GM21576 (cell line): ENCODE measurements at regions not wholly inside any gene's neighbourhood (a gene's known extent, or its start where the extent isn't known, plus 50 kb on each side); places are given as distances from the start of the nearest gene placed in this dataset.
A peak's percentile ranks its signal among the peaks of the same experiment; 100 is the strongest.
"Not testable (repeated sequence)": the region's sequence is repeated elsewhere in the genome, so short reads cannot be mapped to it uniquely, and the experiment has no call there.

Experiments used
- ATAC-seq: cut with Tn5 transposase; IDR thresholded peaks from one replicate; pipeline ENCODE4 v1.9.1; 2021; ENCODE audit warnings: mild to moderate bottlenecking, moderate library complexity; ENCODE audit not compliant: unreplicated experiment

DNA sequence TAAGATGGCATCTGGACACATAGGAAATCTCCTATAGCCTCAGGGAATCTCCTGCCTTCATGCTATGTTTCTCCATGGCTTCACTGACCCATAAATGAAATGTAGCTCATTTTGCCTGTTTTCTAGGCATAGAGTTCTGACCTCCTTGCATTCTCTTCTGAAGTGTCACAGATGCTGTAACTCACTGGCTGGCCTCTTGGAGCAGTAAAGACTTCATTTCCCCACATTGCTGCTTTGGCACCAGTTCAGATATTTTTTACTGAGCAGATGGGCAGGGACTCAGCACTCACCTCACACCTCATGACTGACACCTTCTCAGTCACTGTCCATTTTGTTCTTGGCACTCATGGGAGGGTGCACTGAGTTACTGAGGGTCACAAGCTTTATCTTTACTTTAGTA lies 286.7 kb upstream of the TGFBR2 start:
- ATAC-seq, result peak; percentile 67

DNA sequence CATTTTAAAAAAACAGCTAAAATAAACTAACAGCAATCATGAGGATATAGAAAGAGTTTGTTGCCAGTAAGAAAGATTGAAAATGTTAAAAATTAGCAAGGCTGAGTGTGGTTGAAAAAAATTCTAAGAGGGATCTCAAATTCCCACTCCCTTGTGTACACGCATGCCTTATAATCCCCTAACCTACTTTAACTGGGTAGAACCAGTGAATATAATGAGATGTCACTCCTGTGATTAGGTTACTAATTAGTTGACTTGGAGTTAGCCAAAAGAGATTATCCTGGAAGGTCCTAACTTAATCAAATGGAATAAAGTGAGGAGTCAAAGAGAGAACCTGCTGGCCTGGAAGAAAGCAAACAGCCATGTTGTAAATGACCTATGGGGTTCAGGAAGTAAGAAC lies 286.0 kb upstream of the TGFBR2 start:
- no peak for ATAC-seq

DNA sequence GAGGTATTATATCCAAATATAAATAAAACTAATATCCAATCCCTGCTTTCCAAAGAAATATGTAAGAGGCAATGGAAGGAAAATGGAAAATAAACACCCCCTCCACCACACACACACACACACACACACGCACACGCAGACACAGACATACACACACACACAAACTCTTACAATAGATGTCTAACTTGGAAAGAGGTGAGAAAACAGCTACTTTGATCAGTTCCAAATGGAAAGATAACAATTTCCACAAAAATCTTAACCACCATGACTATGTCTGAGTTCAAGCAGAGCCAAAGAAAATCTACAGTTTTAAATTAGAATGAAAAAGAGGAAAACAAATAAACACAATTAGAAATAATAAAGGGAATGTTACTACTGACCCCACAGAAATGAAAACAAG lies 285.3 kb upstream of the TGFBR2 start:
- no peak for ATAC-seq

DNA sequence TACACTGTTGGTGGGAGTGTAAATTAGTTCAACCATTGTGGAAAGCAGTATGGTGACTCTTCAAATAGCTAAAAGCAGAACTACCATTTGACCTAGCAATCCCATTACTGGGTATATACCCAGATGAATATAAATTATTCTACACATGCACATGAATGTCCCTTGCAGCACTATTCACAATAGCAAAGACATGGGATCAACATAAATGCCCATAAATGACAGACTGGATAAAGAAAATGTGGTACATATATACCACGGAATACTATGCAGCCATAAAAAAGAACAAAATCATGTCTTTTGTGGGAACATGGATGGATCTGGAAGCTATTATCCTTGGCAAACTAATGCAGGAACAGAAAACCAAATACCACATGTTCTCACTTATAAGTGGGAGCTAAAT lies 282.8 kb upstream of the TGFBR2 start:
- ATAC-seq, result not testable (repeated sequence)

DNA sequence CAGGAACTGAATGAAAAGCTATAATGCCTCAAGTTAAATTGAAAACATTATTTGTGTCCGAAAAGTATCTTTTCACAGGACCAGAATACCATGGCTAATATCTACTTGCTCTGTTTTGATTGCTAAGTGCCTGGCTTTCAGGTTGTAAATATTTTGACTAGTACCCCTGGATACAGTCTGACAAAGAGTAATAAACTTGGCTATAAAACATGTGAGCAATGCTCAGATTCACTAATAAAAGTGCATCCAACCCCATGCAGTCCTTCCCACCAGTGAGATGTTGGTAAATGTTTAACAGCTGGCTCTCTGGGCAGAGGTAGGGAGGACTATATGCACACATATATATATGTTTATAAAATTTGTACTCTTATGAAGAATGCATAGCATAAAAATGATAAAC lies 281.8 kb upstream of the TGFBR2 start:
- no peak for ATAC-seq

DNA sequence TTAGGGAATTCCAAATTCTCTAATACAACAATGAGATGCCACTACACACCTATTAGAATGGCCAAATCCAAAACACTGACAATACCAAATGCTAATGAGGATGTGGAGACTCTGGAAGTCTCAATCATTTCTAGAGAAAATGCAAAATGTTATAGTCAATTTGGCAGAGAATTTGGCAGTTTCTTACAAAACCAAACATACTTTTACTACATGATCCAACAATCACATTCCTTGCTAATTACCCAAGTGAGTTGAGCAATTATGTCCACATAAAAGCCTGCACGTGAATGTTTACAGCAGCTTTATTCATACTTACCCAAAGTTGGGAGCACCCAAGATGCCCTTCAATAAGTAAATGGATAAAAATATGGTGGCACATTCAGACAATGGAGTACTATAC lies 278.4 kb upstream of the TGFBR2 start:
- ATAC-seq, result not testable (repeated sequence)

DNA sequence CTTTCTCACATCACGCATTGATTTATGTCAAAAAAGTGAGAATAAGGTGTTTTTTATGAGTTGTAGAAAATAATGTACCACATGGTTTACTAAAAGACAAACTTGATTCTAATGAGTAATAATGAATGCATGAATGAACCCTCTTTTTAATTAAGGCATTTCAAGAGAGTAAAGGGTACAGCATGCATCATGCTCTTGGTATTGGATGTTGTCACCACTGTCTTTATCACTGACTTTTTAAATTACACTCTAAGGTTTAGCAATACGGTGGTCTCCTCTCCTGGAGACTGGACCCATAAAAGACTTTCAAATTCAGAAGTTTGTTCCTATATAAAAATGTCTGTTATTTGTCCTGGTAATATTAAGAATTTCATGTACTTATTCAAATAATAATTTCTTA lies 277.5 kb upstream of the TGFBR2 start:
- ATAC-seq, result not testable (repeated sequence)

DNA sequence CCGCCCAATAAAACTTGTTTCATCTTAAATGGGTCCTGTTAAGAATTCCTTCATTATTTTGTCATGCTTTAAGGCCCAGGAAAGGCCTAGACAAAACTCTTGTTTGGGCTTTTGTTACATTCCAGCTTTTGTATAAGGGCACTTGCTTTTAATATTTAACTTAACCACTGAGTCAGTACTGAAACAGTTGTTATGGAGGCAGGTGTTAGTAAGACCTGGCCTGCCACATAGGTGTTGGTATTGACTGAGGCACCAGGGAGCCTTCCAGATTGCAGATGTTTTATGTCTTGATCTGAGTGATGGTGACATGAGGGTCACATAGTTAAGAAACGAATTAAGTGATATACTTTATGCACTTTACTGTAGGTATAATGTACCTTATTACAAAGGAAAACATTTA lies 274.9 kb upstream of the TGFBR2 start:
- no peak for ATAC-seq

DNA sequence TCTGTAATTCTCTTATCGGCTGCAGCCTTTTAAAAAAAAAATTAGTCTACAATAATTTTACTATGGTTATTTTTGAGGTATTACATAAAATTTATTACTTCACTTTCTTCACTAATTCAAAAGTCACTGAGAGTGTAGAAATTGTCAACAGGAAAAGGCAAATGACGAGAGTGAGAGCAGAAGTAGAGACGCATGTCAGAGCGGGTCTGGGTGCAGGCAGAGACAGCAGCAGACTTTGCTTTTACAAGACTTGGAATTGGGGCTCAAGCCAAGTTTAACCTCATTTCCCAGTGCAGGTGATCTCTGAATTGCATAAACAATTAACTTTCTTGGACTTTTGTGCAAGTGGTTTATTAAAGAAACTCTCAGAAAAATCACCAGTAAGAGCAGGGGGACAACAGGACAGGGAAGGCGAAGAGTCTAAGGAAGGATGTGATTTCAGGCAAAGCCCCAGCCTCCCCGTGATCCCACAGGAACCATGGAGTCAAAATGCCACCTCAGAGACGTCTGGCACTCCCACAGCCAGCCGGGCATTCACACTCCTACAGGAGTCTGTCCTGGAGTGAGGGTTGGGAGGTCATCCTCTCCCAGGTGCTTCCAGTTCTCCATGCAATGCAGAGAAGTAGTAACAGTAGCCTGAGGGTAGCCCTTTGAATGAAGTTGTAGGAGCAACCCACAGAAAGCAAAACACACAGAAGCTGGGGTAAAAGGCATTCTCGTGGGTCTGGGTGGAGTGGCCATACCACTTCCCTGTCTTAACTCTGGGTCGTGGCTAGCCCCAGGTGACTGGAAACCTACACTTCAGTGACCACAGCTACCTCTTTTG lies 274.0 kb upstream of the TGFBR2 start:
- ATAC-seq, result no peak

DNA sequence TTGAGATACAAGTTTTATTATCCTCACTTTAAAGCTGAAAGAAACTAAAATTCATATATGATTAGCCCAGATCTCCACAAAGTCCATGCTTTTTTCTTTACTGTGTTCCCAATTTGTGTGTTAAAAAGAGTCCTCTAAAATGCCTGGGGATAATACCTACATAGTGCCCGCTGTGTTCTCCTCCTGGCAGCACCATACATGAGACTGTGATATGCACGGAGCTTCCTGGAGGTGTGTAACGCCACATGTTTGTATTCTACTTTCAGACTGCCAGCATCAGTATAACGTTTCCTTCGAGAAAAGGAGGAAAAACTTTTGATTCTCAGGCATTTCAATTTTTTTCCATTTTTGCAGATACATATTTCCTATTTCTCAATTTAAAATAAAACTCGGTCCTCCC lies 273.3 kb upstream of the TGFBR2 start:
- ATAC-seq, result no peak

DNA sequence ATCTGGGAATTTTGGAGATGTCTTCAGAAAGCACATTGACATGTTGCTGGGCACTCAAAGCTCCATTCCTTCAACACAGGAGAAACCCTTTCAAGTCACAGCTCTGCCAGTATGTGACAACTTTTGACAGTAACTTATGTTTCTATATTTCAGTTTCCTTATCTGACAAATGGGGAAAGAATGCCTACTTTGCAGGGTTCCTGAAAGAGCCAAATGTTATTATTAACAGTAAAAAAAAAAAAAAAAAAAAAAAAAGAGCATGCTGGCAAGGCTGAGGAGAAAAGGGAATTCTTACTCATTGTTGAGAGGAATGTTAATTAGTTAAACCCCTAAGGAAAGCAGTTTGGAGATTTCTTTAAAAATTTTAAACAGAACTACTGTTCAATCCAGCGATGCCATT lies 272.5 kb upstream of the TGFBR2 start:
- no peak for ATAC-seq

DNA sequence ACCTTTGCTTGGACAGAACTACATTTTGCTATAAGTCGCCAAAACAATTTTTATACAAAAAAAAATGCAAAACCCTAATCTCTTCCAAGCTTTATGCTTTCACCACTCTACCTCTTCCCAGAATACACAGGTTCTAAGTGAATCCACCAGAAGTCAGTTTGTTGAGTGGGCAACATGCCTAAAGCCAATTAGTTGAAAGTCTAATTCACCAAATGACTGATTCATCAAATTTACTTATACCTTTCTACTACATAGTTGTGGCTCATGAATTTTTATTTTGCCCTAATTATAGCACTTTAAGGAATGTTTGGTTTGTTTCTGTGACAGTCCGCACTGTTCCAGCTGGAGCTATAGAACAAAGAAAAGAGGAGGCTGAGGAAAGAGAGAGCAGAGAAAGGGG lies 265.9 kb upstream of the TGFBR2 start:
- ATAC-seq, result no peak

DNA sequence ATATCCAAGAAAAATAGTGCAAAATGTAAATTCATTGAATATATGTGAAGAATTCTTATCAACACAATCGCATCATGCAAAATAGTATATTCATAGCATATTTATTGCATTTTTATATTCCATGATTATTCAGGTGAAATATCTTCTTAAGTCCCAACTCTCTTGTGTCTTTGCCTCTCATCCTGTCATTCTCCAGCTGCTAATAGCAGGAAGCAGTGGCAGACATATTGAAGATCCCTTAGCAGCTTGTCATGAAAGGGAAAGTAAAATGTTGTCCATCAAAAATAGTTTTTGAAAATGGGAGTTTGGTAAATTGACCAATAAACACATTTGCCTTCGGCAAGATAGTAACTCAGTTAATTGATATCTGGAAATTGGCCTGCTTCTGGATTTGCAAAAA lies 265.3 kb upstream of the TGFBR2 start:
- ATAC-seq, result no peak

DNA sequence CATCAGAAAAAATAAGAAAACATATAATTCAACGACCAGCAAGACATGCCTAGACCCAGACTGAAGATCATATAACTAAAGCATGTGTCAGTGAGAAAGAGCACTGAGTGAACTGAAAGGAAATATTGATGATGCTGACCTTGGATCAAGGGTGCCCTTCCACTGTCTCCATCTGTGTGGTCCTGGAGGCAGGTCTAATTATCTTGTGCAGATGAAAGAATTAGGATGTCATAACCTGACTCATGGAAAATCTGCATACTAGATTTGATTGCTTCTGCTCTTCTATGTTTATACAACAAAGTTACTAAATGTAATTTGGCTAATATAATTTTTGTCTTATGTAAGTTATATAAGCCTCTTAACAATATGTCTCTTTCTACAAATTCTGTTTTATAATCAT lies 264.6 kb upstream of the TGFBR2 start:
- no peak for ATAC-seq

DNA sequence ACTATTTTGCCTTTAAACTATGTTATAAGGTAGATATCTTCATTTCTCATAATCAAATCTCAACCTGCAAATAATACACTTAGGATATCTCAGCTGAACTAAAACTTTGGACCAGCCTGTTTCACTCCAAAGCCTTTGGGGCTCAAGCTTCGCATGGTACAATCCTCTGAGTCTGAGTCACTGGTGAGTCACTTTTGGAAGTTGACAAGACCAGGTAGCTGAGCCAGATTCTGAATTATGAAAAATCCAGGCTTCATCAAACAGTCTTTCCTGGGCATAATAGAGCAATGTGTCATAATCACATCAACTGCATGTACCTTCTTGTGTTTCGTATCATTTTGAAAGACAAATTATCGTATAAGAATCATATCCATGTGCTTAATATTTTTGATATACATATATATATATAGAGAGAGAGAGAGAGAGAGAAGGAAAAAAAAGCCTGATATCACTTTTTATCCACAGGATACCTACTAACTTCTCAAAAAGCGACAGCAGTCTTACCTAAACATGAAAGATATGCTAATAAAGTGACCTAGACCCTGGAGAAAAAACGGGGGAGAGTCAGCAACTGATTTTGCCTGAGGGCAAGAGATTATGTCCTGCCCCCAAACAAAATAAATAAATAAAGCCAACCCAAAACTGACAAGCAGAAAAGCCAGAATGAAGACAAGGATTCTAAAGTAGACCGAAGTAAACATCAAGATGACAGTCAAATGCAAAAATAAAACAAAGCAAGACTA lies 263.9 kb upstream of the TGFBR2 start:
- ATAC-seq, result no peak

DNA sequence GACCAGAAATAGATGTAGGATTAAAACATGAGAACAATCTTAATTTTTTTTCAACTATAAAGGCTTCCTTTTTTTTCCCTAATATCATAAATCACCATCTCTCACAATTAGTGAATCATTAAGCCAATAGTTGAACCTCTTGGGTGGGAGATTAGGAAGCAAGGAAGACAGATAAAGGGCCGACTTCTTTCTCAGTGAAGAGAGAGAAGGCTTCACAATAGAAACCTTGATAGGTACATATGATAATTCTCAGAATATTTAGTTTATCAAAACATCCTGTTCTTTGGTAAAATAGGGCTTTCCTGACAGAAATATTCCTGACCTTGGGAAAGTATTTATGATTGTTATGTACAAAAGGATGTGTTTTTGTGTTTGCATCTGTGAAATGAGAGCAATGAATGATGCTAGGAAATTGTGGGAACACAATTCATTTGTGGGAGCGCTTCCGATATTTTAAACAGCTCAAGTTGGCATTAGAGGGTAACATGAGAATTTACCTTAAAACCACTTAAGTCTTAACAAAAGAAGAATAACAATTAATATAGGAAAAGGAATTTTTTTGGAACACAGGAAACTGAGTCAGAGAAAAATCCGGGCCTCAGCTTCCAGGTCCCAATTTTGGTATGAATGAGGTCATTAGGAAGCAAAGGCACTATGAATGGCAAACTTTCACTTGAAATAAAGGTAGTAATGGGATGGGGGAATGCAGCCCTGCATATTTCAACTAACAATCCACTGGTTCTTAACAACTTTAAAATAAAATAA lies 263.2 kb upstream of the TGFBR2 start:
- no peak for ATAC-seq

DNA sequence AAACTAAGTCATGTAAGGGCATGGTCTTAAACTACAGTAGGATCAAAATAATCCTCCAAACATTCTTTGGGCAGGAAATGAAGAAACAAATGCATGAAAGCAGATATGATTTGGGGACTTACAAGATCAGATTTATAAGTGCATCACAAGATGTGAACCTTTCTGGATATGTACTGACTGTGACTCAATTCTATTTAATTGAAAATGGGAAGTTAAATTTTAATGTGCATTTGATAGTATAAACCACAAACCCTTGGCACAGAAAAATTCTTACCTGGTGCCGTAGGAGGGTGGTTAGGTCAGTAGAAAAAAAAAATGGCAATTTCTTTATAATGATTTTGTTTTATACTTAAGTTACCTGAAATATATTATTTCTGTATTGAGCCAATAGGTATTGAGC lies 262.5 kb upstream of the TGFBR2 start:
- ATAC-seq, result no peak

DNA sequence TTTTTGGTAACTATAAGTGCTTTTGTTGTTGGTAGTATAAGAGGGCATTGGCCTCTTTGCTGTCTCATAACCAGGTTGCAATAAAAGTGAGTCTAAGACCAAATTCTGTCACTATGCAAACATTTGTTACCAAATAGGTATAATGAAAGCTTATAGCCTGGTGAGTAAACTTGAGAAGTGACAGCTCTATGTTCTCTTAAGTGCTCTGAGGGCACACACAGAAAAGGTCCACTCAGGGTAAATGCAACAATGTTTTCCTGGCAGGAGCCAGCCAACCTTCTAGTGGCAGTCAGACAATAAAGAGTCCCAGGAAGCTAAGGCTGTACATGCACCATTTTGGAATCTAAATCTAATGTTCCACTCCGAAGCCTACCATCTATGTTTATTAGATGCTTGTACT lies 262.1 kb upstream of the TGFBR2 start:
- no peak for ATAC-seq

DNA sequence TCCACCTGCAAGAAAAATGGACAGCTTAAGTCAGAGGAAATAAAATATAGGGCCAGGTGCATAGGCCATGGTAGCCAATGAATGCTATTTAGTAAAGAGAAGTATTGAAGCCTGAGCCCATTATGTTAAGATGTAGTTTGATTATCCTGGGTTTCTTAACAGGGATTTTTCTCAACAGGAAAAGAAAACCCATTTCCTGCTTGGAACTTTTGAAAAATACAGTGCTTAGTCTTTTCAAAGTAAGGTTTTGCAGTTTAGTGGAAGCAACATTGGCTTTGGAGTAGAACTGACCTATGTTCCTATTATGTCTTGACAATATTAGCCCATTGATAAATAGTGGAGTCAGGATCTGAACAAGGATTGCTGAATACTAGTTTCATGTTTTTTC lies 259.5 kb upstream of the TGFBR2 start:
- ATAC-seq, result no peak

DNA sequence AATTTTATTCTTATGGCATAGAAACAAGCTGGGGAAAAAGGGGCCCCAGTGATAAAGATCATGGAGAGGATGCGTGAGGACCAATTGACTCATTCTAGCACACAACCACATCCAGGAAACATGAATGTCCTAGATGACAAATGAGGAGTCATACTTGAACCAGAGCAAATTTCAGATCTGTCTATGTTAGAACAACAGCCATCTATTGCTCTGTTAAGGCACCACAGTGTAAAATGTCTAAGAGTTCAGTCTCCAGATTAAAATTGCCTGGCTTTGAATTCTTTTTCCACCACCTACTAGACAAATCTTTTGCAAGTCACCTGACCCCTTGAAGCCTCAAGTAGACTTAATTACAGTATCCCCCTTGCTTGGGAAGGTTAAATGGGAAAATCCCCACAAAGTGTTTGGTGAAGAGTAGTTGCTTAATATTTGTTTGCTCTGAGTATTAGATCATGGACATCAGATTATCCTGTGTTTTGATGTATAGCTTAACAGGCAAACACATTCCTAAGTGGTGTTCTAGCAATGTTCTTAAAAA lies 258.7 kb upstream of the TGFBR2 start:
- peak; percentile 74 for ATAC-seq

DNA sequence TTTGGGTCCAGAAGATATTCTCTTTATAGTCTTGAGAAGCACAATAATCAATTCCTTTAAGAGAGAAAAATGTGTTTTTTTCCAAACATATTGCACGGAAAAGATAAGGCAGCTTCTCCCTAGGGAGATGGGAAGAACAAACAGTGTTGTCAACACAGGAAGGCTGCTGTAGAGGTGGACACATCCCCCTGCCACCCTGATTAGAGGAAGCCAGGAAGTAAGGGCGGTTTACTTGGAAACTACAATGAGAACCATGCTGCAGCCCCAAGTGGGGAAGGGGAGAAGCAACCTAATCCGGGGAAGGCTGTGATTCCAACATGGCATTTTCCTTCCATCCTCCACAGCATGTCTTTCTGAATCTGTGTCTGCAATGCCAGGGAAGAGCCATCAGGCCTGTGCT lies 256.9 kb upstream of the TGFBR2 start:
- ATAC-seq, result no peak

DNA sequence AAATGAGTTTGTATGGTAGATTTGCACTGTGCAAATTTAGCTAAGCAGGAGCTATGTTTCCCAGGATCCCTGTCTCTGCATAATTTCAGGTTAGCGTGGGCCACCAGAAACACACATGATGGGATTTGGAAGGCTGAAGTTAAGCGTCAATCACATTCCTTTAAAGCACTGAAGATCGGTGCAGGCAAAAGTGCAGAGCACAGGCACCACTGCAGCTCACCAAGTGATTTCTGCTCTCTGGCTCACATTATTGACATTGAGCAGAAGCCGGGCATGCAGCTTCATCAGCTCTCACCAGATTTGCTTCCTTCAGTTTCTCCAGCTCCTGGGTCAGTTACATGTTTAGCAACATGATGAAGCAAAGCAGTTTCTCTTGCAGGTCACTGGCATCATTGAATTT lies 256.4 kb upstream of the TGFBR2 start:
- no peak for ATAC-seq
